Progenitor cell of endocrine pancreas (in vitro differentiated cells): ENCODE measurements at regions not wholly inside any gene's neighbourhood (a gene's known extent, or its start where the extent isn't known, plus 50 kb on each side); places are given as distances from the start of the nearest gene placed in this dataset.

Experiments
- DNase-seq: peaks from one replicate; pipeline ENCODE4 v3.0.0; 2021; ENCODE audit warnings: low spot score; ENCODE audit not compliant: unreplicated experiment
- H3K27ac Mint-ChIP-seq: 2 replicates; pipeline ENCODE4 v1.8.0; 2021; ENCODE audit warnings: mild to moderate bottlenecking, moderate library complexity, mixed read lengths
- H3K27me3 Mint-ChIP-seq: 2 replicates; pipeline ENCODE4 v1.8.0; 2021; ENCODE audit warnings: mixed read lengths
- H3K36me3 Mint-ChIP-seq: 2 replicates; pipeline ENCODE4 v1.8.0; 2022; ENCODE audit warnings: mixed read lengths; ENCODE audit not compliant: insufficient read depth
- H3K4me1 Mint-ChIP-seq: 2 replicates; pipeline ENCODE4 v1.8.0; 2021; ENCODE audit warnings: low read depth, mixed read lengths
- H3K4me3 Mint-ChIP-seq: 2 replicates; pipeline ENCODE4 v1.8.0; 2021; ENCODE audit warnings: low read depth, mild to moderate bottlenecking, moderate library complexity, mixed read lengths
- H3K9me3 Mint-ChIP-seq: 2 replicates; pipeline ENCODE4 v1.8.0; 2021; ENCODE audit warnings: low read depth, mixed read lengths
- TF ChIP-seq, protein P1 (sequence below): fragments of 200-600 bp; sonication (generic); IDR thresholded peaks from one replicate; pipeline ENCODE4 v1.5.0; 2021; ENCODE audit warnings: antibody characterized with exemption, mild to moderate bottlenecking; ENCODE audit not compliant: unreplicated experiment

DNA sequence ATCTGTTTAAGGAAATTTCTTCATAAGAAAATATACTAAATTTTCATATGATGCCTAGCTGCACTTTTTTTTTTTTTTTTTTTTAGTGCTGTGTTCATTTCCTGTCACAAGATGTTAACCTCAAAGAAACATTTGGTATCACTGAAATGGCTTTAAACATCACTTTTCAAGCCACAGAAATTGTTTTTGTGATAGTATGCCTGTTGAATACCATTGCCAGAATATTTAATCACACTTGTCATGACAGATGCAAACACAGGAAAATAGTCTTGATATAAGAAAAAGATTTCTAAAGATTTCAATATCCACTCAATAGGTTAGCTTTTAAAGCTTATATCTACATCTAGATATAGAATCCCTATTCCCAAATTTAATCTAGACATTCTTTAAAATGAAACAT lies 608.5 kb upstream of the AGTR1 start:
- TF ChIP-seq, protein P1, sequence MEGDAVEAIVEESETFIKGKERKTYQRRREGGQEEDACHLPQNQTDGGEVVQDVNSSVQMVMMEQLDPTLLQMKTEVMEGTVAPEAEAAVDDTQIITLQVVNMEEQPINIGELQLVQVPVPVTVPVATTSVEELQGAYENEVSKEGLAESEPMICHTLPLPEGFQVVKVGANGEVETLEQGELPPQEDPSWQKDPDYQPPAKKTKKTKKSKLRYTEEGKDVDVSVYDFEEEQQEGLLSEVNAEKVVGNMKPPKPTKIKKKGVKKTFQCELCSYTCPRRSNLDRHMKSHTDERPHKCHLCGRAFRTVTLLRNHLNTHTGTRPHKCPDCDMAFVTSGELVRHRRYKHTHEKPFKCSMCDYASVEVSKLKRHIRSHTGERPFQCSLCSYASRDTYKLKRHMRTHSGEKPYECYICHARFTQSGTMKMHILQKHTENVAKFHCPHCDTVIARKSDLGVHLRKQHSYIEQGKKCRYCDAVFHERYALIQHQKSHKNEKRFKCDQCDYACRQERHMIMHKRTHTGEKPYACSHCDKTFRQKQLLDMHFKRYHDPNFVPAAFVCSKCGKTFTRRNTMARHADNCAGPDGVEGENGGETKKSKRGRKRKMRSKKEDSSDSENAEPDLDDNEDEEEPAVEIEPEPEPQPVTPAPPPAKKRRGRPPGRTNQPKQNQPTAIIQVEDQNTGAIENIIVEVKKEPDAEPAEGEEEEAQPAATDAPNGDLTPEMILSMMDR: no peak
- no peaks in the 10 kb centered on the region for H3K4me1 Mint-ChIP-seq

DNA sequence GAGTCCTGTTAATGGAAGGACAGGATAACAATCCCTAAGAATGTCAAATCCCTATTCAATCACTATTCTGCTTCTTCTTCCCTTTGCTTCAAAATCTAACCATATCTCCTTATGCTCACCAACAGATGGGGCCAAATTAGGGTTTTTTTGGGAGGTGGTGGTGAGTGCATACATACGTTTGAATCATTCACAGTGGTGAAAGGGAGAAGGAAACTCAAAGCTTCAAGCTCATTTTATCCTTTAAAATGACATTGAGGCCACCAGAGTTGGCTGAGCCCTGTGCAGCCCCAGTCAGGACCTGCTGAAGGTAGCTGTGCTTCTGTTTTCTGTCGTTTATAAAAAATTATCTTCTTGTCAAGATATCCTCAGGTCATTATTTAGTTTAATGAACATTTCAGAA lies 607.5 kb upstream of the AGTR1 start:
- no peaks in the 10 kb centered on the region for H3K9me3 Mint-ChIP-seq
- no peak overlapping the region for H3K27ac Mint-ChIP-seq
- H3K4me3 Mint-ChIP-seq: no peak overlapping the region
- H3K27me3 Mint-ChIP-seq: no peaks in the 10 kb centered on the region
- TF ChIP-seq, protein P1: no peak
- no peaks in the 10 kb centered on the region for H3K36me3 Mint-ChIP-seq
- H3K4me1 Mint-ChIP-seq: no peaks in the 10 kb centered on the region
- no peak for DNase-seq

More for the DNA sequence above, 608.5 kb upstream of the AGTR1 start:
- H3K27ac Mint-ChIP-seq: no peak overlapping the region
- H3K36me3 Mint-ChIP-seq: no peaks in the 10 kb centered on the region
- no peak for DNase-seq
- no peaks in the 10 kb centered on the region for H3K27me3 Mint-ChIP-seq
- H3K9me3 Mint-ChIP-seq: no peaks in the 10 kb centered on the region
- H3K4me3 Mint-ChIP-seq: no peak overlapping the region

DNA sequence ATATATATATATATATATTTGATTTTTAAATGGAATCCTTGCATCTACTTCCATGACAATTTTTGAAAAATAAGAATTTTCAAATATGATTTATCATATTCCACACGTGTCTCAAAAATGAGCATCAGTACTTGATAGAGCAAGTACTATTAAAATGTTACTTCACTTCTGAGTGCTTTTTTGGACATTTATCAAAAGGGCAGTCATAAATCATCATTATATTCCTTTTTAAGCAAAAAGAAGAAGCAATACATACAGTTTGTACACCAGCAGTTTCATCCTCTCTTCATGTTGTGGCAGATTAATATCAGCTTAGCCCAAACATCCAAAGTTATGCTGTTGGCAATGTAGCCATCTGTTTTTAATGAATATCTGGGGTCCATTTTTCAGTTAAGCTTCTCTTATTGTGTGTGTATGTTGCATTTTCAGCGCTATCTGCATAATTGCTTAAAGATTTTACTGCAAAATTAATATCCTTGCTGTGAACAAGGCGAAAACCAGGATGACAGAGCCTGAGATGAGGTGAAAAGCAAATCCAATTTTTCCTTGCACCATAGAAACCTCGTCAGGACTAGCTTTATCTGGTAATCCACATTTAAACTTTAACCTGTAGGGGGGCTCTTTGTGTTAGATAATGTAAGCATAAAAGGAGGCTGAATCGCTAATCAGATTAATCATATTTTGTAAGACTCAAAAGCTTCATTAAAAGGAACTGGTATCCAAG lies 604.9 kb upstream of the AGTR1 start:
- H3K27ac Mint-ChIP-seq: no peak overlapping the region
- TF ChIP-seq, protein P1: no peak
- DNase-seq: no peak
- H3K4me3 Mint-ChIP-seq: no peak overlapping the region
- no peaks in the 10 kb centered on the region for H3K36me3 Mint-ChIP-seq
- H3K4me1 Mint-ChIP-seq: no peaks in the 10 kb centered on the region
- no peaks in the 10 kb centered on the region for H3K9me3 Mint-ChIP-seq
- H3K27me3 Mint-ChIP-seq: no peaks in the 10 kb centered on the region

DNA sequence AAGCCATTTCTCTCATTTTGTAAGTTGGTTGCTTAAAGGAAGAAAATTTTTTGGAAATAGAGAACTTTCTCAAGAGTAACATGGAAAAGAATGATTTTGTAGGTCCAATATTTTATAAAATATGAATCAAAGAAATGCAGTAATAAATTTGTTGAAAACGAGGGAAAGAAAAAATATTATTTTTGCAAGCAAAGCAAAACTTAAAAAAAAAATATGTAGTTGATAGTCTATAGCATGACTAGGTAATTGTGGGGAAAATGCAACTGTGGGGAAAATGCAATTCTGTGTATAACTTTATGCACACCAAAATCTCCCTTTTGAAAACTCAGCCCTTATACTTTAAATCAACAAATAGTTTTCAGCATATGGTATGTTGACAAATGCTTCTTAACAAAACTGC lies 604.0 kb upstream of the AGTR1 start:
- Mint-ChIP-seq H3K27ac (no peak overlapping the region), H3K4me1 (no peaks in the 10 kb centered on the region), H3K36me3 (no peaks in the 10 kb centered on the region), H3K9me3 (no peaks in the 10 kb centered on the region), H3K27me3 (no peaks in the 10 kb centered on the region), H3K4me3 (no peak overlapping the region)
- TF ChIP-seq, protein P1: no peak
- no peak for DNase-seq

DNA sequence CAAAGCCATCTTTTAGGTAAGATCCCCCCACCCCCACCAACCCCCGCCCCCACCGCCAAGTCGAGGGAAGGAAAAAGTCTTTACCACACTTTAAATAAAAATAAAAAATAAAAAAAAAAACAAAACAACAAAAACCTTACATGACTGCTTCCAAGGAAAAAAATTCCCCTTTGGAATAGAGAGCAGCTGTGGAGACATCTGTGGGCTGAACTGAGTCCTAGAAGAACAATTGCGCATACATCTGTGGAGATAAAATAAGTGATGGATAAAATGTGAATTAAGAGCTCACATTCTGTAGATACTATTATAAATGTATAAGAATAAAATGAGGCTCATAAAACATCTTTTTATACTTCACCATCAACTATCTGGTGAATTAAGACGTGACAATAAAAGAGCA lies 601.7 kb upstream of the AGTR1 start:
- no peaks in the 10 kb centered on the region for H3K27me3 Mint-ChIP-seq
- DNase-seq: no peak
- no peaks in the 10 kb centered on the region for H3K4me1 Mint-ChIP-seq
- H3K4me3 Mint-ChIP-seq: no peak overlapping the region
- H3K36me3 Mint-ChIP-seq: no peaks in the 10 kb centered on the region
- H3K9me3 Mint-ChIP-seq: no peaks in the 10 kb centered on the region
- no peak overlapping the region for H3K27ac Mint-ChIP-seq
- TF ChIP-seq, protein P1: no peak
